ENCODE measurements at regions not wholly inside any gene's neighbourhood (a gene's known extent, or its start where the extent isn't known, plus 50 kb on each side); places are given as distances from the start of the nearest gene placed in this dataset.

- TF ChIP-seq GATA2 (IDR thresholded peaks at IDR 0.05; ENCODE audit: low read depth, low read length) (no peak), GATA3 (IDR thresholded peaks at IDR 0.05; ENCODE audit: low read depth, low read length) (no peak)
Observed at GRCh38 chr14:34212172-34212929, 249.7 kb downstream of the SPTSSA start.

DNA sequence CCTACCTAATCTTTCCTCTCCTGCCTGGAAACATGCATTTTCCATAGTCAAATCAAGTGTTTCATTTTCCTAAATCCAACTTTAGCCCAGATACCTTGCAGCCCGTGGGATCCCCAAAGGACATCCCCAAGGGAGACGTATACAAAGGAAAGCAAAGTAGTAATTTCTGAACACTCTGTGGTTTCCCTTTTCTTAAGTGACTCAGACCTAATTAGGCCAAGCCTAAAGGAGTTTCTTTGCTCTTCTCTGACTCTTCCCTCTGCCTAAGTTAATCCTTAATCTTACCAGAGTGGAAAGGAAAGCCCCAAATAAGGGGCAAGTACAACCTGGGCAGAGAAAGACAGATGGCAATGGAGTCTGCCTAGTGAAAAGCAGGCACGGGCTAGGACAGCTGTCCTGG lies 250.3 kb downstream of the SPTSSA start:
- TF ChIP-seq GATA2 (IDR thresholded peaks at IDR 0.05; ENCODE audit: low read depth, low read length) (no peak), GATA3 (IDR thresholded peaks at IDR 0.05; ENCODE audit: low read depth, low read length) (no peak)

GRCh38 chr14:34208532-34208931 lies 253.5 kb downstream of the SPTSSA start:
- TF ChIP-seq GATA3 (IDR thresholded peaks at IDR 0.05; ENCODE audit: low read depth, low read length) = no peak
- TF ChIP-seq GATA2 (IDR thresholded peaks at IDR 0.05; ENCODE audit: low read depth, low read length) = no peak

GRCh38 chr14:34205799-34206198 lies 254.9 kb upstream of the EGLN3 start:
- TF ChIP-seq GATA2 (IDR thresholded peaks at IDR 0.05; ENCODE audit: low read depth, low read length) (no peak), GATA3 (IDR thresholded peaks at IDR 0.05; ENCODE audit: low read depth, low read length) (no peak)

DNA sequence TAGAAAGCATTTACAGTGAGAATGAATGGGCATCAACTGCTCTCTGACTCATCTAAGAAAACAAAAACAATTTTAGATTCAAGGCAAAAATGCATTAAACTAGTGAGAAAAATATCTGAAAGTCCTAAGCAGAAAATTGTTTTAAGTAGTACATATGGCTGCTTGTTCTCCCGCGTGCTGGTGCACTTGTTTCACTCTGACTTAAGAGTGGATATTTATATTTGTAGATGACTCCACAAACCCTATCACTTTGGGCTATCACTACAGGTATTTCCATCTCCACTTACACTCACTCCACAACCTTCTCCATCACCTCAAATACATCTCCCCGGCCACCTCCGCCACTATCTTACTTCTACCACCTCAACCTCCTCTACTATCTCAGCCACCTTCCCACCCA lies 253.9 kb upstream of the EGLN3 start:
- TF ChIP-seq GATA3 (IDR thresholded peaks at IDR 0.05; ENCODE audit: low read depth, low read length) (no peak), GATA2 (IDR thresholded peaks at IDR 0.05; ENCODE audit: low read depth, low read length) (no peak)

DNA sequence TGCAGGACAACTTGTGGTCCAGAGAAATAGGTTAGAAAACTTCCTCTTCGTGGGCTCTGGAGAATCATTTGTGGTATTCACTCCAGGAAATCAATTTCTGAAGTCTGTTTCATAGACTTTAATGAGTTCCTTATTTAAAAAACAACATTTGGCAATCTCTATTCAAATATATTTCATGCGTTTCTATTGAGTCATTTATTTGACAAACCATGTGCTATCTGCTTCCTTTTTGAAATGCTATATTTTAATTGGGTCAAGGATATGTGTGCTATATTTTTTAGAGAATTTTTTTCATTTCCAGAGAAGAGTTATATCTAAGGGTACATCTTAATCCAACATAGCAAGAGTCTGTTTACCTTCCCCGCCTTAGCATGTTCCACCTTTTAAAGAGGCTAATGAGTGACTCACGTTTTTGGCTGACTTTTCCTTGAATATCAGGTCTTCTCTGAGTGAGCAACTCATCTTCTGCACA lies 252.4 kb upstream of the EGLN3 start:
- TF ChIP-seq GATA3 (IDR thresholded peaks at IDR 0.05; ENCODE audit: low read depth, low read length) (no peak), GATA2 (IDR thresholded peaks at IDR 0.05; ENCODE audit: low read depth, low read length) (no peak)

DNA sequence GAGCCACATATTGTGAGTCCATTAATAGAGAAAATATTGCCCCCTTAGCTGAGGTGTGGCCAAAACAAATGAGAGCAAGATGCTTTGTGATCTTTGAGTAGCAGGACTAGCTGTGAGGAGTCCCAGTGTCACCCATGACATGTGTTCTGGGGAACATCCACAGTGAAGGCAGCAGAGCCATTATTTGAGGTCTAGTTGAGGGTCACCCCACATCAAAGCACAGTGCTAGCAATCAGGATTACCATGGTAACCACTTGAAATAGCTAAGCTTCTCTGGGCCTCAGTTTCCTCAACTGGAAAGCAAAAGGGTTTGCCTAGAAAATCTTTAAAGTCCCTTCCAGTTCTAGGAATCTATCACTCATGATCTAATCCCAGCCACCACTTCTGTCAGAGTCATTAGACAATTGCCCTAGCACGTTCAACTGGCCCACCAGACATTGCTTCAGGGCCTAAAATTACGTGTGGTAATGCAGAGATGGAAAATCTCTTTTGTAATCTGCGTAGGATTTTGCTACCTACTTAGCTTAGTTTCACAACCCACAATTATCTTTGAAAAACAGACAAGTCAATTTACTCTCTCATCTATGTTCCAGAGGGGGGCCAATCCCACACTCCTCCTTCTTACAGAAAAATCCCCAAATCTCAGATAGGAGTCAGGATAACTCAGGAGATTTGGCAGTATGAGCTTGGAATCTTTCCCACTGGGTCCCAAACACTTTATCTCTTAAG lies 251.2 kb upstream of the EGLN3 start:
- TF ChIP-seq GATA3 (IDR thresholded peaks at IDR 0.05; ENCODE audit: low read depth, low read length) (no peak), GATA2 (IDR thresholded peaks at IDR 0.05; ENCODE audit: low read depth, low read length) (no peak)

GRCh38 chr14:34199585-34199984 lies 248.7 kb upstream of the EGLN3 start:
- no peak for TF ChIP-seq GATA2 (IDR thresholded peaks at IDR 0.05; ENCODE audit: low read depth, low read length)
- no peak for TF ChIP-seq GATA3 (IDR thresholded peaks at IDR 0.05; ENCODE audit: low read depth, low read length)

GRCh38 chr14:34198096-34198495 lies 247.2 kb upstream of the EGLN3 start:
- TF ChIP-seq GATA3 (IDR thresholded peaks at IDR 0.05; ENCODE audit: low read depth, low read length) = no peak
- TF ChIP-seq GATA2 (IDR thresholded peaks at IDR 0.05; ENCODE audit: low read depth, low read length) = no peak

- no peak for TF ChIP-seq GATA2 (IDR thresholded peaks at IDR 0.05; ENCODE audit: low read depth, low read length)
- TF ChIP-seq GATA3 (IDR thresholded peaks at IDR 0.05; ENCODE audit: low read depth, low read length) = no peak
Observed at GRCh38 chr14:34195964-34196363, 245.1 kb upstream of the EGLN3 start.

- TF ChIP-seq GATA2 (IDR thresholded peaks at IDR 0.05; ENCODE audit: low read depth, low read length) = no peak
- TF ChIP-seq GATA3 (IDR thresholded peaks at IDR 0.05; ENCODE audit: low read depth, low read length) = no peak
Observed at GRCh38 chr14:34190717-34191116, 239.8 kb upstream of the EGLN3 start.

DNA sequence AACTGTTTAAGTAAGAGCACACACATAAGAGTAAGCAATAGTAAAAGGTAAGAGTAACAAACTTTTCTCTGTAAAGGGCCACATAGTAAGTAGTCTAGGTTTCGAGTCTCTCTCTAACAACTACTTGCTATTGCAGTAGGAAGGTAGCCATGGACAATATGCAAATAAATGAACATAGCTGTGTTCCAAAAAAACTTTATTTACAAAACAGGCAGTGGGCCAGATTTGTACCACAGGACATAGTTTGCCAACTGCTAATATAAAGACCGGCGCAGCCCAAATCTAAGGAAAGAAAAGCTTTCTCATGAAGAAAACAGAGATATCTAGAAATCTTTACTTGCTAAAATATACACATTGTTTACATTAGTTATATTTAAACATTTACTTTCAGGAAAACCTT lies 239.0 kb upstream of the EGLN3 start:
- no peak for TF ChIP-seq GATA3 (IDR thresholded peaks at IDR 0.05; ENCODE audit: low read depth, low read length)

DNA sequence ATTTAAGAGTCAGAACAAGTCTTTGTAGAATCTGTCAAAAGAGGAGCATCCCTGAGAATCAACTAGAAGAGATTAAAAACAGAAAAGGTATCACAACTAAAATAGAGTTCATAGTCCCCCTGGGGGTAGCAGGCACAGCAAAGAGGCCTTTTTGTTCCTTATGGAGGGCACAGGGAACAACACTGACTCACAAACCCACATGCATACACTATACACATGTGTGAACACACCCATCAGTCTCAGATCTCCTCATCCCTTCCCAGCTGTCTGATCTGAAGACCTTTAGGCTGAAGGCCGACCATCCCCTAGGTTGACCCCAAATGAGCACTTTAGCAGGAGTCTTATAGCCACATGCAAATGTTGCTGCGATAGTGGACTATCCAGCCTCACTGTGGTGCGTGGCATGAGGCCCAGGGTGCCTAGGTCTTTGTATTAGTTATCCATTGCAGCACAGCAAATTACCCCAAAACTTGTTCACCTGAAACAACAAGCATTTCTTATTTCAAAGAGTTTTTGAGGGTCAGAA lies 236.7 kb upstream of the EGLN3 start:
- TF ChIP-seq GATA3 (IDR thresholded peaks at IDR 0.05; ENCODE audit: low read depth, low read length) (no peak), GATA2 (IDR thresholded peaks at IDR 0.05; ENCODE audit: low read depth, low read length) (no peak)

GRCh38 chr14:34187061-34187460 lies 236.2 kb upstream of the EGLN3 start:
- TF ChIP-seq GATA3 (IDR thresholded peaks at IDR 0.05; ENCODE audit: low read depth, low read length) (no peak), GATA2 (IDR thresholded peaks at IDR 0.05; ENCODE audit: low read depth, low read length) (no peak)

- TF ChIP-seq GATA3 (IDR thresholded peaks at IDR 0.05; ENCODE audit: low read depth, low read length) (no peak), GATA2 (IDR thresholded peaks at IDR 0.05; ENCODE audit: low read depth, low read length) (no peak)
Observed at GRCh38 chr14:34184126-34184525, 233.3 kb upstream of the EGLN3 start.

All from SH-SY5Y (cell line).